Mammary epithelial cell (primary cell): ENCODE measurements at regions not wholly inside any gene's neighbourhood (a gene's known extent, or its start where the extent isn't known, plus 50 kb on each side); places are given as distances from the start of the nearest gene placed in this dataset.

Source experiments
- EZH2 ChIP-seq: IDR thresholded peaks from 2 replicates; pipeline ENCODE4 v1.6.1; 2012; ENCODE audit warnings: low read length, inconsistent platforms, borderline replicate concordance
- TF ChIP-seq, protein P1 (sequence below), 2 donors: IDR thresholded peaks in 1 of 2; conservative IDR thresholded peaks in 1 of 2; 2 replicates each; pipeline ENCODE4 v1.5.1; 2011 to 2012; ENCODE audit warnings: inconsistent platforms in 2 of 2, low read length in 2 of 2, mild to moderate bottlenecking in 2 of 2, control low read depth in 1 of 2, low read depth in 1 of 2; ENCODE audit not compliant: insufficient read depth in 1 of 2; ENCODE audit errors: extremely low read depth in 1 of 2

DNA sequence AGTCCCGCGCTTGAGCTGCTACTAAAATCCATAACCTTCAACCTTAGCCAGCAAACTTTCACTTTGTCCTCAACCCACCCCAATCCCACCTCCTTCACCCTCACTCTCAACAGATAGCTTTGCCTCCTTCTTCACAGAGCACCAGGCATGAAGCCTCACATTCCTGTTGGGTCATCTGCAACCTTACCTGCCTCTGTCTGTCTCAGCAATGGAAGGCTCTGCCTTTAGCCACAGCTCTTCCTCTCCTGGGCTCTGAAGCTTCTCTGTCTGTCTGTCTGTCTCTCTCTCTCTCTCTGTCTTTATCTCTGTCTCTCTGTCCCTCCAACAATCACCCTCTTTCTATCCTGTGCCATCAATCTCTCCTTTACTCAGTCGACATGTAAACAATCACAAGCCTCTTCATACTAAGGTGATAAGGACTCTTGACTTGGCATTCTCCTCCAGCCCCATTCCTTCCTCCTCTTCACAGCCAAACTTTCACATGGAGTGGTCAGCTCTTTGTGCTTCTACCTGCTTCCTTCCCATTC, 220.8 kb downstream of the SPTSSA start:
- TF ChIP-seq, protein P1, sequence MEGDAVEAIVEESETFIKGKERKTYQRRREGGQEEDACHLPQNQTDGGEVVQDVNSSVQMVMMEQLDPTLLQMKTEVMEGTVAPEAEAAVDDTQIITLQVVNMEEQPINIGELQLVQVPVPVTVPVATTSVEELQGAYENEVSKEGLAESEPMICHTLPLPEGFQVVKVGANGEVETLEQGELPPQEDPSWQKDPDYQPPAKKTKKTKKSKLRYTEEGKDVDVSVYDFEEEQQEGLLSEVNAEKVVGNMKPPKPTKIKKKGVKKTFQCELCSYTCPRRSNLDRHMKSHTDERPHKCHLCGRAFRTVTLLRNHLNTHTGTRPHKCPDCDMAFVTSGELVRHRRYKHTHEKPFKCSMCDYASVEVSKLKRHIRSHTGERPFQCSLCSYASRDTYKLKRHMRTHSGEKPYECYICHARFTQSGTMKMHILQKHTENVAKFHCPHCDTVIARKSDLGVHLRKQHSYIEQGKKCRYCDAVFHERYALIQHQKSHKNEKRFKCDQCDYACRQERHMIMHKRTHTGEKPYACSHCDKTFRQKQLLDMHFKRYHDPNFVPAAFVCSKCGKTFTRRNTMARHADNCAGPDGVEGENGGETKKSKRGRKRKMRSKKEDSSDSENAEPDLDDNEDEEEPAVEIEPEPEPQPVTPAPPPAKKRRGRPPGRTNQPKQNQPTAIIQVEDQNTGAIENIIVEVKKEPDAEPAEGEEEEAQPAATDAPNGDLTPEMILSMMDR (conservative IDR thresholded peaks at IDR 0.05 in 1 of 2, IDR thresholded peaks at IDR 0.05 in 1 of 2; ENCODE audit: extremely low read depth in 1 of 2, insufficient read depth in 1 of 2, low read depth in 1 of 2, low read length in 2 of 2) = no peak
- TF ChIP-seq EZH2 = no peak
